Epithelial cell of esophagus (primary cell): ENCODE measurements at regions not wholly inside any gene's neighbourhood (a gene's known extent, or its start where the extent isn't known, plus 50 kb on each side); places are given as distances from the start of the nearest gene placed in this dataset.
A peak's percentile ranks its signal among the peaks of the same experiment; 100 is the strongest.
"Not testable (repeated sequence)": the region's sequence is repeated elsewhere in the genome, so short reads cannot be mapped to it uniquely, and the experiment has no call there.

ENCODE experiments used
- DNase-seq: peaks from one replicate; pipeline ENCODE4 v3.0.0; 2010; ENCODE audit warnings: low read depth
- H3K4me3 ChIP-seq: 2 replicates; pipeline ENCODE4 v1.5.1; 2011; ENCODE audit warnings: mild to moderate bottlenecking, low read length, control low read depth
- TF ChIP-seq, protein P1 (sequence below): IDR thresholded peaks from 2 replicates; pipeline ENCODE4 v1.5.1; 2011; ENCODE audit warnings: low read depth, mild to moderate bottlenecking, low read length, control low read depth, inconsistent platforms; ENCODE audit not compliant: insufficient read depth; ENCODE audit errors: missing control alignments

- no peak overlapping the region for H3K4me3 ChIP-seq
- TF ChIP-seq, protein P1, sequence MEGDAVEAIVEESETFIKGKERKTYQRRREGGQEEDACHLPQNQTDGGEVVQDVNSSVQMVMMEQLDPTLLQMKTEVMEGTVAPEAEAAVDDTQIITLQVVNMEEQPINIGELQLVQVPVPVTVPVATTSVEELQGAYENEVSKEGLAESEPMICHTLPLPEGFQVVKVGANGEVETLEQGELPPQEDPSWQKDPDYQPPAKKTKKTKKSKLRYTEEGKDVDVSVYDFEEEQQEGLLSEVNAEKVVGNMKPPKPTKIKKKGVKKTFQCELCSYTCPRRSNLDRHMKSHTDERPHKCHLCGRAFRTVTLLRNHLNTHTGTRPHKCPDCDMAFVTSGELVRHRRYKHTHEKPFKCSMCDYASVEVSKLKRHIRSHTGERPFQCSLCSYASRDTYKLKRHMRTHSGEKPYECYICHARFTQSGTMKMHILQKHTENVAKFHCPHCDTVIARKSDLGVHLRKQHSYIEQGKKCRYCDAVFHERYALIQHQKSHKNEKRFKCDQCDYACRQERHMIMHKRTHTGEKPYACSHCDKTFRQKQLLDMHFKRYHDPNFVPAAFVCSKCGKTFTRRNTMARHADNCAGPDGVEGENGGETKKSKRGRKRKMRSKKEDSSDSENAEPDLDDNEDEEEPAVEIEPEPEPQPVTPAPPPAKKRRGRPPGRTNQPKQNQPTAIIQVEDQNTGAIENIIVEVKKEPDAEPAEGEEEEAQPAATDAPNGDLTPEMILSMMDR, result no peak
- no peak for DNase-seq
Measured at GRCh38 chr7:142562688-142563087, 186.6 kb upstream of the PRSS1 start.

- H3K4me3 ChIP-seq, result not testable (repeated sequence)
Measured at GRCh38 chr7:142561396-142561795, 187.9 kb upstream of the PRSS1 start.

DNA sequence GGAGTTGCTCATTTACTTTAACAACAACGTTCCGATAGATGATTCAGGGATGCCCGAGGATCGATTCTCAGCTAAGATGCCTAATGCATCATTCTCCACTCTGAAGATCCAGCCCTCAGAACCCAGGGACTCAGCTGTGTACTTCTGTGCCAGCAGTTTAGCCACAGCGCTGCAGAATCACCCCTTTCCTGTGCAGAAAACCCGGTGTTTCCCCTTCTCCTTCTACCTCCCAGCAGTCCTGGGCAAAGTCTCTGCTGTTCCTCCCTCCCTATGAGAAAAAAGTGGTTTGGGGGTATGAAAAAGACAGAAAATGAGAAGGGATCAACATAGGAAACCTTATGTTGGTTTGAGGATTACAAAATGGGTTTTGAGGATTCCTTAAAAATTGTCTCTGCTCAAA, 188.5 kb upstream of the PRSS1 start:
- not testable (repeated sequence) for DNase-seq, H3K4me3 ChIP-seq

More at GRCh38 chr7:142561396-142561795, 187.9 kb upstream of the PRSS1 start:
- not testable (repeated sequence) for DNase-seq

DNA sequence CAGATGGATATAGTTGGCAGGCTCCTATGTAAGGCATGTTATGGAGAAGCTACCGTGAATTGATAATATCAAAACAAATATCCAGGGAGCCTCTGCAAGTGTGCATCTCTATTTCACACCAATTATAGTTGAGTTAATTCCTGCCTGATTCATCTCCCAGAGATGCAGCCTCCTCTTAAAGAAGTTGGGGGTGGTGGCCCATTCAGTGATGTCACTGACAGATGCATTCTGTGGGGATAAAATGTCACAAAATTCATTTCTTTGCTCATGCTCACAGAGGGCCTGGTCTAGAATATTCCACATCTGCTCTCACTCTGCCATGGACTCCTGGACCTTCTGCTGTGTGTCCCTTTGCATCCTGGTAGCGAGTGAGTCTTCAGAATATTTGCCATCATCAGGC, 189.1 kb upstream of the PRSS1 start:
- no peak overlapping the region for H3K4me3 ChIP-seq
- TF ChIP-seq, protein P1, result no peak
- DNase-seq, result no peak

DNA sequence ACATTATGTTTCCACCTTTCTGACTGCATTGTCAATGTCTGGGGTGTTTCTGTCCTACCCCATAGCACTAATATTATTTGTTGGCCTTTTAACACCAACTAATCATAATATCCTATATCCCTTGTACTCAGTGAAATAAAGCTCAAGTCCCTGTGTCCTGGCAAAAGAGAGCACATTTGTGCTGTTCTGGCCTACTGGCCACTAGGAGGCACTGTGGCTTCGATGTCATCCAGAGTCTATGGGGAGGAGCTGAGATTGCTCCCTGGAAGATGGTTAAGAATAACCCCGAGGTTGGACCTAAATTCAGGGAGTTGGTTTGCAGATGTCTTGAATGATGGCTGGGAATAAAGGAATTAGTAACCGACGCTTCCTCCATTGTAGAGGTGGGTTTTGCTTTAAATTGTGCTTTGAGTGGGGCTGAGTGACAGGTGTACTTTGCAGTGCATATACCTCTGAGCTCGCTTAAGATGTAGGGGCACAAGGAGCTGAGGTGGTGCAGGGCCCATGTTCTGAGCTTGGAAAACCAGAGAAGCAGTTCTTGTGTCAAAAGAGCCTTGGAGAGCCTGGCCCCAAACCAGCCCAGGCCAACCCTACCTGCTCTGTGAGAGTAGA, 191.2 kb upstream of the PRSS1 start:
- TF ChIP-seq, protein P1, result peak; percentile 64
- no peak overlapping the region for H3K4me3 ChIP-seq
- DNase-seq, result peak; percentile 50

GRCh38 chr7:142556740-142557139, 192.5 kb upstream of the PRSS1 start:
- TF ChIP-seq, protein P1, result peak; percentile 48
- peak; percentile 98 for DNase-seq
- no peak overlapping the region for H3K4me3 ChIP-seq

DNA sequence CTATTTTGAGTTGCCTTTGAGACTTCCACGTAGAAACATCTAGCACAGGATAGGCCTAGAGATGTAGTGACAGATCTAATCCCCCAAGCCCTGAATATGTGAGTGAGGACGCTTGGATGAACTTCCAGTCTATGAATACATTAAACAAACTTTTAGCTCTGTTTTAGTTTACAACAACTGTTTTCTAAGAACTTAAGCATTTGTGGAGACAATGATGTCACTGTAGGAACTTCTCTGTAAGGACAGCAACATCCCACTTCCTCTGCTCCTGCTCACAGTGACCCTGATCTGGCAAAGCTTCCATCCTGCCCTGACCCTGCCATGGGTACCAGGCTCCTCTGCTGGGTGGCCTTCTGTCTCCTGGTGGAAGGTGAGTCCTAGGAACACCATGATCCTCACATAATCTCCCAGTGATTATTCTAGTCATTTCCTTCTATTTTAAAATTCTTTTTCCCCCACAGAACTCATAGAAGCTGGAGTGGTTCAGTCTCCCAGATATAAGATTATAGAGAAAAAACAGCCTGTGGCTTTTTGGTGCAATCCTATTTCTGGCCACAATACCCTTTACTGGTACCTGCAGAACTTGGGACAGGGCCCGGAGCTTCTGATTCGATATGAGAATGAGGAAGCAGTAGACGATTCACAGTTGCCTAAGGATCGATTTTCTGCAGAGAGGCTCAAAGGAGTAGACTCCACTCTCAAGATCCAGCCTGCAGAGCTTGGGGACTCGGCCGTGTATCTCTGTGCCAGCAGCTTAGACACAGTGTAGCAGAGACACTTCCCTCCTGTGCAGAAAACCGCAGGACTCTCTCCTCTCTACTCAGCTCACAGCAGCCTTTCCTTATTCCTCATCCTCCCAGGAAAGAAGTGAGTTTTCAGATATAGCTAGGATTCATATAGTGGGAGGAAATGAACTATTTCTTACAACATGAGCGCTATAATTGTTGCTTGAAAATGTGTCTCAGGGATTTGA, 194.4 kb upstream of the PRSS1 start:
- DNase-seq, result no peak
- TF ChIP-seq, protein P1, result no peak
- H3K4me3 ChIP-seq, result no peak overlapping the region
